Smooth muscle cell (in vitro differentiated cells): ENCODE measurements at regions not wholly inside any gene's neighbourhood (a gene's known extent, or its start where the extent isn't known, plus 50 kb on each side); places are given as distances from the start of the nearest gene placed in this dataset.

ENCODE experiments used
- DNase-seq: peaks from one replicate; lab custom pipeline; 2025; ENCODE audit not compliant: unreplicated experiment; lab: John Stamatoyannopoulos, UW
- H2AFZ ChIP-seq: fragments of 200-600 bp; sonication (generic); 2 replicates; pipeline ENCODE4 v1.6.0; 2016; ENCODE audit warnings: antibody characterized with exemption, low read depth, mild to moderate bottlenecking
- H3F3A ChIP-seq: fragments of 200-600 bp; sonication (generic); 2 replicates; pipeline ENCODE4 v1.6.0; 2017; ENCODE audit warnings: antibody characterized with exemption, low read depth
- H3K27ac ChIP-seq: fragments of 200-600 bp; sonication (generic); 2 replicates; pipeline ENCODE4 v1.5.1; 2016; ENCODE audit warnings: low read depth, mild to moderate bottlenecking
- H3K27me3 ChIP-seq: fragments of 200-600 bp; sonication (generic); 2 replicates; pipeline ENCODE4 v1.6.1; 2016; ENCODE audit warnings: low read depth, mild to moderate bottlenecking
- H3K36me3 ChIP-seq: fragments of 200-600 bp; sonication (generic); 2 replicates; pipeline ENCODE4 v1.5.1; 2016; ENCODE audit warnings: low read depth
- H3K4me1 ChIP-seq: fragments of 200-600 bp; sonication (generic); 2 replicates; pipeline ENCODE4 v1.5.1; 2016; ENCODE audit warnings: low read depth
- H3K4me2 ChIP-seq: fragments of 200-600 bp; sonication (generic); 2 replicates; pipeline ENCODE4 v1.6.0; 2016; ENCODE audit warnings: mild to moderate bottlenecking
- H3K4me3 ChIP-seq: fragments of 200-600 bp; sonication (generic); 2 replicates; pipeline ENCODE4 v1.5.1; 2016; ENCODE audit warnings: mild to moderate bottlenecking
- H3K79me2 ChIP-seq: fragments of 200-600 bp; sonication (generic); 2 replicates; pipeline ENCODE4 v1.6.0; 2016; ENCODE audit warnings: low read depth, mild to moderate bottlenecking
- H3K9ac ChIP-seq: fragments of 200-600 bp; sonication (generic); 2 replicates; pipeline ENCODE4 v1.6.0; 2016; ENCODE audit warnings: low read depth
- H3K9me3 ChIP-seq: fragments of 200-600 bp; sonication (generic); replicated peaks from 2 replicates; pipeline ENCODE4 v1.5.1; 2016; ENCODE audit warnings: low read depth
- H4K20me1 ChIP-seq: fragments of 200-600 bp; sonication (generic); 2 replicates; pipeline ENCODE4 v1.6.0; 2016; ENCODE audit warnings: low read depth
- WGBS: methylation state at CpG from one replicate; pipeline ENCODE4 v1.1.7; 2016; ENCODE audit warnings: low lambda C conversion rate; 5-methylcytosine and 5-hydroxymethylcytosine counted together
- TF ChIP-seq, protein P1 (sequence below): fragments of 200-600 bp; sonication (generic); IDR thresholded peaks from 2 replicates; pipeline ENCODE4 v1.5.1; 2017; ENCODE audit warnings: borderline replicate concordance, mild to moderate bottlenecking, antibody characterized with exemption; ENCODE audit not compliant: insufficient read depth, poor library complexity, severe bottlenecking

DNA sequence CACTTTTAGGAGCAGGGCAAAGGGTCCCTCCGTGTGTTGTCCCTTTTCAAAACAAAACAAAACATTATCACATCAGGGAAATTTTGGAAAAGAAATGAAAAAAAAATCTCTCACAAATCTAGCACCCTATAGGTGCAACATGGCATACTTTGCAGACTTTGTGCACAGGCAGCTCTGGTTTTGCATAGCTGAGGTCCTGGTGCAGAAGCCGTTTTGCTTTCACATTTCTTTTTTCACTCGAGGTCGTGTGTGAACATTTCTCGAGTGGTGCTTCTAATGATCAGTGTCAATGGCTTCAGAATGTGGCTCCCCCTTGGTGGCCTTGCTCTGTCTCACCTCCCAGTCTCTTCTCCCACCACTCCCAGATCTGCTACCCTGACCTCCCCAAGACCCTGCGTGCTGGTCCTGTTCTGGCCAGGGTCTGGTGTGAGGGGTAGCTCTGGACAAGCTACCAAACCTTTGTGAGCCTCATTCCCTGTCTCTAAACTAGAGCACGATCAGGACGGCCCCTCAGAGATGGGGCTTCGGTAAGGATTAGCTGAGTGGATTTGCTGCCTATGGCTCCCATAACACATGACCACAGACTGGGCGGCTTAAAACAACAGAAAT, 258.0 kb downstream of the NSG2 start:
- Histone ChIP-seq H3K4me3 (no peak overlapping the region), H3K79me2 (no peaks in the 10 kb centered on the region), H4K20me1 (no peaks in the 10 kb centered on the region), H3K9me3 (no peaks in the 10 kb centered on the region), H3F3A (peaks cover 14% of the 10 kb centered on the region), H2AFZ (no peak overlapping the region), H3K36me3 (no peaks in the 10 kb centered on the region), H3K4me1 (peaks cover 34% of the 10 kb centered on the region), H3K27me3 (no peaks in the 10 kb centered on the region), H3K4me2 (peak overlapping the region; percentile 8), H3K9ac (no peak overlapping the region), H3K27ac (no peak overlapping the region)
- TF ChIP-seq, protein P1, sequence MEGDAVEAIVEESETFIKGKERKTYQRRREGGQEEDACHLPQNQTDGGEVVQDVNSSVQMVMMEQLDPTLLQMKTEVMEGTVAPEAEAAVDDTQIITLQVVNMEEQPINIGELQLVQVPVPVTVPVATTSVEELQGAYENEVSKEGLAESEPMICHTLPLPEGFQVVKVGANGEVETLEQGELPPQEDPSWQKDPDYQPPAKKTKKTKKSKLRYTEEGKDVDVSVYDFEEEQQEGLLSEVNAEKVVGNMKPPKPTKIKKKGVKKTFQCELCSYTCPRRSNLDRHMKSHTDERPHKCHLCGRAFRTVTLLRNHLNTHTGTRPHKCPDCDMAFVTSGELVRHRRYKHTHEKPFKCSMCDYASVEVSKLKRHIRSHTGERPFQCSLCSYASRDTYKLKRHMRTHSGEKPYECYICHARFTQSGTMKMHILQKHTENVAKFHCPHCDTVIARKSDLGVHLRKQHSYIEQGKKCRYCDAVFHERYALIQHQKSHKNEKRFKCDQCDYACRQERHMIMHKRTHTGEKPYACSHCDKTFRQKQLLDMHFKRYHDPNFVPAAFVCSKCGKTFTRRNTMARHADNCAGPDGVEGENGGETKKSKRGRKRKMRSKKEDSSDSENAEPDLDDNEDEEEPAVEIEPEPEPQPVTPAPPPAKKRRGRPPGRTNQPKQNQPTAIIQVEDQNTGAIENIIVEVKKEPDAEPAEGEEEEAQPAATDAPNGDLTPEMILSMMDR, result no peak
- WGBS, result 53% methylated on average over 10 of the region's 10 CpGs
- no peak for DNase-seq

DNA sequence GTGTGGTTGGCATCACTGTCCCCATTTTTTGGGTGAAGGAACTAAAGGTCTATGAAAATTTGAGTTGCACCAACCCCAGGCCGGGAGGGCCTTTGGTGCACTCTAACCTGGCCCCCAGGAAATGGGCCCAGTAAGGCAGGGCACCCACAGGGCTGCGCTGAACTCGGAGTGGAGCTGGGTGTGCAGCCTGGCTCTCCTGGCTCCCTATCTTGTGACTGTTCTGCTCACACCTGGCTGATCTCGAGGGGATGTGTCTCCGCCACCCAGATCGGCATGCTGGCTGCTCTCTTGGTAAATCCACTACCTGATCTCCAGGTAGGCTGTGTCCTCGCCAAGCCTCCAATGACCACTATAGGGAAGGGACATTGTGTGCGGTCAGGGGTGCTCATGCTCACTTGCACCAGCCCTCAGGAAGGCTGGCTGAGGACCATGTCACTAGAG, 259.8 kb downstream of the NSG2 start:
- Histone ChIP-seq H4K20me1 (no peaks in the 10 kb centered on the region), H3K4me3 (no peak overlapping the region), H3K4me2 (no peak overlapping the region), H3K27me3 (no peaks in the 10 kb centered on the region), H3K9ac (no peak overlapping the region), H3K79me2 (no peaks in the 10 kb centered on the region), H3K36me3 (no peaks in the 10 kb centered on the region), H3K27ac (no peak overlapping the region), H3K9me3 (no peaks in the 10 kb centered on the region), H3F3A (peaks cover 11% of the 10 kb centered on the region), H2AFZ (no peak overlapping the region), H3K4me1 (peaks cover 33% of the 10 kb centered on the region)
- DNase-seq, result no peak
- WGBS, result 84% methylated on average over 8 of the region's 8 CpGs
- TF ChIP-seq, protein P1, result no peak

DNA sequence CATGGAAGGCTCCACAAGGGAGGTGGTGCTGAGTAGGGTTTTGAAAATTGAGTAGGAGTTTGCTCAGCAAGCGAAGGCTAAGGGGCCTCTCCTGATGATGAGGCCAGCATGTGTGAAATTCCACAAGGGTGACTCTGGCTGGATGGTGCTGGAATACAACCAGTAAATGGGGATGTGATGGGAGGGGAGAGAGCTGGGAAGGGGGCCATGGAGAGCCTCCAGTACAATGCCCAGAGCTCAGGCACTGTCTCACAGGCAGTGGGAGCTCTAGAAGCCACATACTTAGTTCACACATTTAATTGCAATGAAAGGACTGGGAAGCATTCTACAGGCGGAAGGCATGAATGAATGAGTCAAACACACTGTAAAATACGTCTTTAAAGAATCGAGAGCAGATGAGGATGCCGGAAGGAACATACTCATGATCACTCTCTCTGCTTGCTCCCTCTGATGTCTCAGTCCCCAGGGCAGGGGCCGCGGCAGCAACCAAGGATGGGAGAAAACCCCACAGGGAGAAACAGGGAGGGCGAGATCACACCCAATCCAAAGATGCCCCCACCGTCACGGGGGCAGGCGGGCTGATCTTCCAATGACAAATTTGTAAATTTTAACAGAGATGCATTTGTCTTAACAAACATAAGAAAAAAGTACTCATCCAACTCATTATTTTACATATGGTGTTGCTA, 261.0 kb downstream of the NSG2 start:
- H3K36me3 ChIP-seq, result no peaks in the 10 kb centered on the region
- H3K9me3 ChIP-seq, result no peaks in the 10 kb centered on the region
- no peak overlapping the region for H3K9ac ChIP-seq
- H3K4me3 ChIP-seq, result no peak overlapping the region
- H4K20me1 ChIP-seq, result no peaks in the 10 kb centered on the region
- no peaks in the 10 kb centered on the region for H3K27me3 ChIP-seq
- H2AFZ ChIP-seq, result no peak overlapping the region
- no peak for DNase-seq
- peak overlapping the region; percentile 45 for H3K27ac ChIP-seq
- 41% methylated on average over 11 of the region's 11 CpGs for WGBS
- H3K4me1 ChIP-seq, result peaks cover 22% of the 10 kb centered on the region
- peak overlapping the region; percentile 66 for H3K4me2 ChIP-seq
- no peaks in the 10 kb centered on the region for H3K79me2 ChIP-seq
- TF ChIP-seq, protein P1, result no peak
- peaks cover 4% of the 10 kb centered on the region for H3F3A ChIP-seq
